ENCODE measurements at regions not wholly inside any gene's neighbourhood (a gene's known extent, or its start where the extent isn't known, plus 50 kb on each side); places are given as distances from the start of the nearest gene placed in this dataset.

DNA sequence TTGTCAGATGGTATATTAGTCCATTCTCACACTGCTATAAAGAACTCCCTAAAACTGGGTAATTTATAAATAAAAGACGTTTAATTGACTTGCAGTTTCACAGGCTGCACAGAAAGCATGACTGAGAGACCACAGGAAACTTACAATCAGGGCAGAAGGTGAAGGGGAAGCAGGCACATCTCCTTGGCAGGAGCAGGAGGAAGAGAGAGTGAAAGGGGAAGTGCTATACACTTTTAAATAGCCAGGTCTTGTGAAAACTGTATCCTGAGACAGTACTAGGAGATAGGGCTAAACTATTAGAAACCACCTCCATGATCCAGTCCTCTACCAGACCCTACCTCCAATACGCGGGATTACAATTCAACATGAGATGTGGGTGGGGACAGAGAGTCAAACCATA lies 193.9 kb upstream of the KCNG1 start:
- DNase-seq = no peak

GRCh38 chr20:51212816-51213215 lies 189.9 kb upstream of the KCNG1 start:
- DNase-seq = no peak

DNA sequence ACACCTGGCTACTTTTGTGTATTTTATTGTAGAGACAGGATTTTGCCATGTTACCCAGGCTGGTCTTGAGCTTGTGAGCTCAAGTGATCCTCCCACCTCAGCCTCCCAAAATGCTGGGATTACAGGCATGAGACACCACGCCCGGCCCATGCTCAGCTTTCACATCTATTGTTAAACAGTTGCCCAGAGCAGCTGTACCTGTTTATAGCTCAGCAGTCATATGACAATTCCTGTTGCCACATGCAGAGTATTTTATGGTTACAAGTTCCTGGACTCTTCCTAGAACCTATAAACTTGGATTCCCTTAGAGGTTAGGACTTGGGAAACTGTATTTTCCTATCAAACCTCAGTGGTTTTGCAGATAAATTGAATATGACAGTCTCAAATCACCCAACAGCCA lies 188.3 kb upstream of the KCNG1 start:
- no peak for DNase-seq

- no peak for DNase-seq
Measured at GRCh38 chr20:51210084-51210483, 187.2 kb upstream of the KCNG1 start.

DNA sequence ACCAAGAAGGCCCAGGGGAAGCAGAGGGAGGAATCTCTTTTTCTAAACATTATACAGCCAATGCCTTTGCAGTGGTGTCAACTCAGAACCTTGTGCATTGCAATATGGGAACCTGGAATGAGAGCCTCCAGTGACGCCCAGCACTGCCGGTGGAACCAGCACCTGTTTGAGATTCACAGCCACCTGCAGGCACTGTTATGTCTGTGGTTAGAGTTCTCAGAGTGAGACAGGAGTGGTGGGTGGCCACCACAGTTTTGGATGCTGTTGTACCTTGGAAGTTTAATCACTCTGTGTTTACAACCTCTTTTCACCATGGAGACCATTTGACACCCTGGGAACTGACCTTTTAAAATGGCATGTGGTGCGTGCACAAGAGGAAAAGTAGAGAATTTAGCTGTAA lies 185.3 kb upstream of the KCNG1 start:
- DNase-seq = no peak

DNA sequence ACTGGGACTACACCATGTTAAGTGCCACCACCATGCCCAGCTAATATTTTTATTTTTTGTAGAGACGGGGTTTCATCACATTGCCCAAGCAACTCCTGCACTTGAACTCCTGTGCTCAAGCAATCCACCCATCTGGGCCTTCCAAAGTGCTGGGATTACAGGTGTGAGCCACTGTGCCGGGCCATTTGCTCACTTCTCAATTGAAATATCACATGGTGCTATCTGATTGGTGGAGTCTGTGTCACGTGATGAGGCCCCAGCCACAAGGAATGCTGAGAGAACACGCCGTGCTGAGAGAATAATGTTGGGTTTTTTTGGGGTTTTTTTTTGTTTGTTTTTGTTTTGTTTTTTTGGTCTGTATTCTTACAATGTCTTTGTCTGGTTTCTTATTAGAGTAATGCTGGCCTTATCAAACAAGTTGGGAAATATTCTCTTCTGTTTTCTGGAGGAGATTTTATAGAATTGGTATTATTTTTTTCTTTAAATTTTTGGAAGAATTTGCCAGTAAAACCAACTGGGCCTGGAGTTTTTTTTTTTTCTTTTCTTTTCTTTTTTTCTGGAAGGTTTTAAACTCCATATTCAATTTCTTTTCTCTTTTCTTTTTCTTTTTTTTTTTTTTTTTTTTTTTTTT lies 183.2 kb upstream of the KCNG1 start:
- DNase-seq = no peak

GRCh38 chr20:51204794-51205193 lies 181.9 kb upstream of the KCNG1 start:
- no peak for DNase-seq

DNA sequence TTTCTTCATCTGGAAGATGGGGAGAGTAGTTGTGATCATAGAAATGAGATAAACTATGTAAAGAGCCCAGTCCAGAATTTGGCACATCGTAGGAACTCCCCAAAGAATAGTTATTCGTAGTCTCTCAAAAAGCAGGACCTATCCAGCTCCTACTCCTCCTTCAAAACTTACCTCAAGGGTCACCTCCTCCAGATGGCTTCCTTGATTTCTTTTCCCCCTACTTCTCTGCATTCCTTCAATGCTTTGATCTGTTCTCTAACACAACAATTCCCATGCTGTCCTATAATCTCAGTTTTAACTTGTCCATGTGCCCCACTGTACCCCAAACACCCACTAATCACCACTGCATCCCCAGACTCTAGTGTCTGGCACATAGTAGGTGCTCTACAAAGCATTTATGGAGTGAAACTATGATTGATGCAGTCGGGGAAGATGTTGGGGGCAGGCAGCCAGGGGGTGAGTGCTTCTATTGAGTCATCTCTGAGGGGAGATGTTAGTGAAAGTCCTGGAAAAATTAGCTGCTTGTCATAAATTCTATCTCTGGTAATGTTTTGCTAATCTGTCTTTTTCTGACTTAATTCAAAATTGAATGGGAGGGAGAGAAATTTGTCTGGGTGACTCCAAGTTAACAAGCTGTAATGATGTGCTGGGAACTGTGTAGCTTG lies 181.3 kb upstream of the KCNG1 start:
- DNase-seq = no peak

GRCh38 chr20:51202304-51202703 lies 179.4 kb upstream of the KCNG1 start:
- no peak for DNase-seq

GRCh38 chr20:51199920-51200319 lies 177.0 kb upstream of the KCNG1 start:
- DNase-seq = no peak

DNA sequence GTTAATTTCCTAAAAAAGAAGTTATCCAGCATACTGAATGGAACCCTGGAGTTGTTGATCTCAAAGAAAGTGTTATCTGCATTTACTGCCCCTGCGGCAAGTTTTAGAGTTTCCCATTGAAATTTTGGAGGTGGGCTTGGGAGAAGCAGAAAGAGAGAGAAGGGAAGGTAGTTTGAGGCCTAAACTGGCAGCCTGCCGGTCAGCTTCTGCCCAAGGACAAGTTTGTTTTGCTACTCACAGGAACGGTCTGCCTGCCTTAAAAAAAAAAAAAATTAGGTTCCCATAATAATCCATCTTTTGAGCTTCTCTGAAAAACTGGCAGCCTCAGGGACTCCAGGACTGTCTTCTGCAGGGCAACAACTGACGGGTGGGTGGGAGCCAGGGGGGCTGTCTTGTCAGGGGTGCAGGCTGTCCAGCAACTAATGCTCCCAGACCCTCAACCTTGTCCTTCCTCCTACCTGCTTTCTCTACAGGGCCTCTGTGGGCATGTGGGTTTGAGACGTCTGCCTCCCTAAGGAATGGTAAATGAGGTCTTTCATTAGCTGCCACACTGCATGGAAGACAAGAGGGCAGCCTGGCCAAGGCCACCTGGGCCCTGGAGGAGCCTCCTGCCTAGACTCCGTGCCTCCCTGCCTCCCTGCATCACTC lies 176.1 kb upstream of the KCNG1 start:
- no peak for DNase-seq

DNA sequence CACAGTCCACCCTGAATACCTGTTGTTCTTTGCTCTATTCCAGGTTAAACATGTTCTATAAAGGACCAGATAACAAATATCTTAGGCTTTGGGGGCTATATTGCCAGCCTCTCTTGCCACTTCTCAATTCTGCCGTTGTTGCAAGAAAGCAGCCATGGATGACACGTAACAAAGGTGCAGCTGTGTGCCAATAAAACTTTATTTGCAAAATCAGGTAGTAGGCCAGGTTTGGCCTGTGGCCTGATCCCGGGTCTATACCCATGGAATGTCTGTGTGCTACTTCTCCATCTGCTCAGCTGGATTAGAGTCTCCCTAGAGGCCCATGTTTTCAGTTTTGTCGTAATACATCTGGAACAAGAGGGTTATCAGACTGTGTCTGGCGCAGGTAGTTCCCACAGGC lies 175.3 kb upstream of the KCNG1 start:
- no peak for DNase-seq

GRCh38 chr20:51196991-51197651 lies 174.2 kb upstream of the KCNG1 start:
- no peak for DNase-seq

DNA sequence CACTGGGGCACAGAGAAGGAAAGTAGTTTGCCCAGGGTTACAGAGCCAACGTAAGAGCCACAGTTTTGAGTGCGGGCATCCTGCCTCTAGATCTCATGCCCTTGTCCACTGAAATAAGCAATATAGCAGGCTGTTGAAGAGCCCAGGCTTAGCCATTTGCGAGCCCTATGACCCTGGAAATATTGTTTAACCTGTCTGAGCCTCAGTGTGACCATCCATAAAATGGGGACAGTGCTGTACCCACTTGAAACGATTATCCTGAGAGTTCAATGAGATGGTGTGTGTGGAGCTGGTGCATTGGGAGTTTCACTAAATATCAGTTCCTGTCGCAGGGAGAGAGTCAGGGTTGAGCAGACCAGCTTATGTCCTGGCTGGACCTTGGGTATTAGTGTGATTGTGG lies 173.1 kb upstream of the KCNG1 start:
- no peak for DNase-seq

GRCh38 chr20:51195419-51195901 lies 172.6 kb upstream of the KCNG1 start:
- DNase-seq = no peak

DNA sequence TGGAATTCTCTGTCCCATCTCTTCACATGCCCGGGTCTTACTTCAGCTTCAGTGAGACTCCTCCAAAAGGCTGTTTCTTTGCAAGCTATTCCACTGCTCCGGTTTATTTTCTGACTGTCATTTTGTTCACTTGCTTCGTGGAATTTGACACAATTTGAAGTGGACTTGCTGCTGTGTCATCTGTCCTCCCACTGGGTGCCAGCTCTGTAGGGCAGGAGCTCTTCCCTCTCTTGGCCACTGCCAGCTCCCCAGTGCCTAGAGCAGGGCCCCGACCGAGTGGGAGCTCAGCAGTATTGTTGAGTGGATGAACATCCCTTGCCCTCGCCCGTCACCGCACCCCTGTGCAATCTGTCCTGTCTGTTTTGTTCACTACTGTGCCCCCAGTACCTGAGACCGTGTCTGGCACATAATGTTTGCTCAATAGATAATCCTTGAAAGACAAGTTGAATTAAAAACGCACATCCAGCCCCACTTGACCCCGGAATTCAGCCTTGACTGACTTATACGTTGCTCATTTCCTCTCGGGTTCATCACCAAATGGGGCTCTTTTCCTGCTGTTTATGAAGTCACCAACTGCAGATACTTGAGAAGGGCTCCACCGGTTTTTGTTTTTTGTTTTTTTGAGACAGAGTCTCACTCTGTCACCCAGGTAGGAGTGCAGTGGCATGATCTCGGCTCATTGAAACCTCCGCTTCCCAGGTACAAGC lies 170.3 kb upstream of the KCNG1 start:
- DNase-seq = no peak

GRCh38 chr20:51190783-51191180 lies 167.9 kb upstream of the KCNG1 start:
- no peak for DNase-seq

DNA sequence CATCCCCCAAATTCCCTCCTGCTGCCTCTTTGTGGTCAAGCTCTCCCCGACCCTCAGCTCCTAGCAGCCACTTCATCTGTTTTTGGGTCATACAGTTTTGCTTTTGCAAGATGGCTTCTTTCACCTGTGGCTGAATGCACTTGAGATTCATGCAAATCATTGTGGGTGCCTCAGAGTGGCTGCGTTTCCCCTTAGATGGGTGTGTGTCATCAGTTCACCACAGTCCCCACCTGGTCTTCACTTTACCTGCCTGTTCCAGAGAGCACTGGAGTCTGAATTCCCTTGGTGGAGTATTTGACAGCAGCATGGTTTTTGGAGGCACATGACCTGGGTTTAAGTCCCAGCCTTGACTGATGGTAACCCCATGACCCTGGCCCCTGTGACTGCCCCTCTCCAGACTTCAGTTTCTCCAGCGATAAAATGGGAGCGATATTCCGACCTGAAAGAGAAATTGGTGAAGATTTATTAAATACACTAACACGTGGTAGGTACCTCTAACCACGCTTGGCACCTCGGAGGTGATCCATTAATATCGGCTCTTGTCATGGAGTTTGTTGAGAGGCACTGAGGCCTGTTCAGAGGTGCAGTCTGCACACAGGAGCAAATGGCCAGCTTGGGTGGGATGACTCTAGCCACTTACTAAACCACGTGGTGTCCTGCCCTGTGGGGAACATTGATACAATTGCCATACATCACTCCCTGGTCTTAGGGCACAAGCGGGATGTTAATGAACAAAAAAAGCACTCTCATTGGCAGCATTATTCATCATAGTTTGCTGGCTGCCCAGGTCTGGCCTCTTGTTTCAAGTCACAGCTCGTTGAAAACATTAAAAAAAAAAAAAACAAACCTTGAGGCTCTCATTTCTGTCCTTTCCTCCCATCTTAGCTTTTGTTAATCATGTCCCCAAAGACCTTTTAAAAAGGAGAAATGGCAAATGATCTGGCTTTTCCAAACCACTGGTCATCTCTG lies 167.2 kb upstream of the KCNG1 start:
- no peak for DNase-seq

DNA sequence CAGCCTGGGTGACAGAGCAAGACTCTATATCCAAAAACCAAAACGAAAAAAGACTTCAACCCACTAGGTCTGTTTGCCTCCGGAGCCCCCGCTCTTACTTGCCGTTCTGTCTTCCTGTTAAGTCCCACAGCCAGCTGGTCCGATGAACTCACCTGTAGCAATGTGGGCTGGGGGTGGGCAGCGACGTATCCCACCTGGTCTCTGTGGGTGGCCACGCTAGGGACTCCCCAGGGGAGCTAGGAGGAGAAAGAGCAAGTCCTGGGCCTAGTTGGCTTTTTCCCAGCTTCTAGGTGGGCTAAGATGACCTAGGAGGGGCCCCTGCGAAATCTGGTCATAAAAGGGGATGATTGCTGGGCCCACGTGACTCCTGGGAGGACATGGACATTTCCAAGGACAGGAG lies 166.0 kb upstream of the KCNG1 start:
- no peak for DNase-seq

DNA sequence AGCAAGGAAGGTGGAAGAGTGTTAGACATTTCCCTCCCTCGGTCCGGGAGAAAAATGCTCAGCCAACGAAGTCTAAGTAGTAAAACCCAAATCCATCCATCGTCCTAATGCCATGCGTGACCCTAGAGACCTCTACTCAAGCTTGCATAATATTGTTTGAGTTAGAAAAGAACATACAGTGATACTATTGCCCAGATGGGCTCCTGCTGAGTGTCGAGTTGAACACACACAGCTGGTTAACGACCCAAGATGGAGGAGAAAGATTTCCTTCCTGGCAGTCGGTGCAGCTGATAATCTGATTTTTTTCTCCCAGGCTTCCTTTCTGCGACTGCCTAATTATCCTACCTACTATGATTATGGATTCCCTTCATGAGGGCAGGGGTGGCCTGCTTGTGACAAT lies 164.4 kb upstream of the KCNG1 start:
- no peak for DNase-seq

- DNase-seq = no peak
Measured at GRCh38 chr20:51185861-51186260, 163.0 kb upstream of the KCNG1 start.

DNA sequence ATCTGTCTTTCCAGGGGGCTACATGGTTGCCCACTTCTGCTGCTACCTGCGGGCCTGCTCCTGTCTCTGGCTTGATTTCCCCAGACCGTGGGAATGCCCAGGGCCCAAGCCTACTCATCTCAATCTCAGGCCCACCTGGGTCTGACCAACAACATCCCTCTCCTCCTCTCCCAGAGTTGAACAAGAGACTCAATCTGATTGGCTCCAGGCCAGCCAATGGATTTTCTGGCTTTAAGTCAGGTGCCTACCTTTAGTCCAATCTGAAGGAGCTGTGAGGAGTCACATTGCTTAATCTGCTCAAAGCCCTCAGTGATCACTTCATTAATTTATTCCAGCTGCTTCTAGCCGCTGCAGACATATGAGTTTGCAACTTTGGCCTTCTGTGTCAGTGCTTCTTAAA lies 162.4 kb upstream of the KCNG1 start:
- no peak for DNase-seq

Measured in activated naive CD4-positive, alpha-beta T cell (primary cell).